H9 (cell line): ENCODE measurements at regions not wholly inside any gene's neighbourhood (a gene's known extent, or its start where the extent isn't known, plus 50 kb on each side); places are given as distances from the start of the nearest gene placed in this dataset.

Source experiments
- DNase-seq: peaks from one replicate; pipeline ENCODE4 v3.0.0-alpha.2; 2017
- H2AFZ ChIP-seq: one replicate; pipeline ENCODE4 v1.6.1; 2013; ENCODE audit warnings: mild to moderate bottlenecking, low read length, control low read depth, moderate library complexity
- H2AK5ac ChIP-seq: 2 replicates; pipeline ENCODE4 v1.6.1; 2013; ENCODE audit warnings: low read length, control low read depth, mixed read lengths; ENCODE audit not compliant: insufficient read length
- H2BK120ac ChIP-seq: one replicate; pipeline ENCODE4 v1.6.1; 2013; ENCODE audit warnings: low read depth, mild to moderate bottlenecking, low read length, control low read depth, inconsistent platforms; ENCODE audit not compliant: poor library complexity, severe bottlenecking
- H2BK12ac ChIP-seq: 2 replicates; pipeline ENCODE4 v1.6.1; 2013; ENCODE audit warnings: low read length, control low read depth, mixed read lengths, low read depth; ENCODE audit not compliant: insufficient read length
- H2BK15ac ChIP-seq: 2 replicates; pipeline ENCODE4 v1.6.1; 2013; ENCODE audit warnings: low read depth, low read length, control low read depth
- H2BK20ac ChIP-seq: one replicate; pipeline ENCODE4 v1.6.1; 2013; ENCODE audit warnings: low read depth, mild to moderate bottlenecking, low read length, control low read depth, inconsistent platforms; ENCODE audit not compliant: poor library complexity, severe bottlenecking
- H2BK5ac ChIP-seq: 2 replicates; pipeline ENCODE4 v1.6.1; 2013; ENCODE audit warnings: low read length, control low read depth, mixed read lengths; ENCODE audit not compliant: insufficient read length
- H3K14ac ChIP-seq: 2 replicates; pipeline ENCODE4 v1.6.1; 2013; ENCODE audit warnings: low read length, control low read depth; ENCODE audit not compliant: insufficient read depth
- H3K18ac ChIP-seq: 2 replicates; pipeline ENCODE4 v1.6.1; 2013; ENCODE audit warnings: low read depth, mild to moderate bottlenecking, mixed read lengths, low read length, control low read depth; ENCODE audit not compliant: insufficient read length
- H3K23ac ChIP-seq: 2 replicates; pipeline ENCODE4 v1.6.1; 2013; ENCODE audit warnings: low read length, control low read depth, mixed read lengths, low read depth; ENCODE audit not compliant: insufficient read length
- H3K23me2 ChIP-seq: 2 replicates; pipeline ENCODE4 v1.6.1; 2013; ENCODE audit warnings: low read depth, mild to moderate bottlenecking, mixed read lengths, low read length, control low read depth; ENCODE audit not compliant: insufficient read length, poor library complexity, severe bottlenecking
- H3K27ac ChIP-seq: 2 replicates; pipeline ENCODE4 v1.5.1; 2013; ENCODE audit warnings: low read length, control low read depth, mixed read lengths, low read depth; ENCODE audit not compliant: insufficient read length
- H3K27me3 ChIP-seq: 2 replicates; pipeline ENCODE4 v1.6.1; 2013; ENCODE audit warnings: low read length, control low read depth, inconsistent platforms; ENCODE audit not compliant: insufficient read depth
- H3K4ac ChIP-seq: 2 replicates; pipeline ENCODE4 v1.6.1; 2013; ENCODE audit warnings: low read depth, mild to moderate bottlenecking, control low read depth, inconsistent platforms, low read length, moderate library complexity
- H3K4me1 ChIP-seq: 2 replicates; pipeline ENCODE4 v1.6.1; 2013; ENCODE audit warnings: low read length, control low read depth, inconsistent platforms; ENCODE audit not compliant: insufficient read depth
- H3K4me2 ChIP-seq: 2 replicates; pipeline ENCODE4 v1.6.1; 2013; ENCODE audit warnings: low read length, control low read depth, mixed read lengths; ENCODE audit not compliant: insufficient read length, insufficient read depth
- H3K56ac ChIP-seq: 2 replicates; pipeline ENCODE4 v1.6.1; 2013; ENCODE audit warnings: low read depth, mild to moderate bottlenecking, mixed read lengths, low read length, control low read depth; ENCODE audit not compliant: insufficient read length
- H3K79me1 ChIP-seq: 2 replicates; pipeline ENCODE4 v1.6.1; 2013; ENCODE audit warnings: low read depth, mild to moderate bottlenecking, moderate library complexity, low read length, control low read depth, inconsistent platforms; ENCODE audit not compliant: insufficient read depth, poor library complexity, severe bottlenecking
- H3K79me2 ChIP-seq: 2 replicates; pipeline ENCODE4 v1.6.1; 2013; ENCODE audit warnings: low read length, control low read depth, inconsistent platforms; ENCODE audit not compliant: insufficient read depth
- H3K9ac ChIP-seq: 2 replicates; pipeline ENCODE4 v1.6.1; 2013; ENCODE audit warnings: low read length, control low read depth, mixed read lengths; ENCODE audit not compliant: insufficient read length; ENCODE audit errors: extremely low read depth
- H3K9me3 ChIP-seq: one replicate; pipeline ENCODE4 v1.6.1; 2013; ENCODE audit warnings: low read depth, low read length, inconsistent platforms; ENCODE audit not compliant: control insufficient read depth
- H3T11ph ChIP-seq: one replicate; pipeline ENCODE4 v1.6.1; 2013; ENCODE audit warnings: mild to moderate bottlenecking, low read length, control low read depth, inconsistent platforms
- H4K20me1 ChIP-seq: one replicate; pipeline ENCODE4 v1.6.1; 2013; ENCODE audit not compliant: control insufficient read depth, insufficient read length, insufficient read depth
- H4K5ac ChIP-seq: 2 replicates; pipeline ENCODE4 v1.6.1; 2013; ENCODE audit warnings: low read depth, mild to moderate bottlenecking, mixed read lengths, low read length, control low read depth; ENCODE audit not compliant: insufficient read length
- H4K8ac ChIP-seq: replicated peaks from 2 replicates; pipeline ENCODE4 v1.6.1; 2013; ENCODE audit warnings: low read length, control low read depth, mixed read lengths, low read depth; ENCODE audit not compliant: insufficient read length
- H4K91ac ChIP-seq: 2 replicates; pipeline ENCODE4 v1.6.1; 2013; ENCODE audit warnings: low read depth, mild to moderate bottlenecking, moderate library complexity, mixed read lengths, low read length, control low read depth; ENCODE audit not compliant: insufficient read length
- H3K27ac Mint-ChIP-seq, 3 experiments: 2 replicates in 2 of 3; 3 replicates in 1 of 3; pipeline ENCODE4 v1.8.0; 2020 to 2021; ENCODE audit warnings: mixed read lengths in 3 of 3, mild to moderate bottlenecking in 1 of 3, moderate library complexity in 1 of 3
- H3K27me3 Mint-ChIP-seq: 2 replicates; pipeline ENCODE4 v1.8.0; 2021; ENCODE audit warnings: low read depth, mild to moderate bottlenecking, moderate library complexity, mixed read lengths
- H3K36me3 Mint-ChIP-seq, 3 experiments: 2 replicates in 2 of 3; 3 replicates in 1 of 3; pipeline ENCODE4 v1.8.0; 2020 to 2021; ENCODE audit warnings: low read depth in 3 of 3, mixed read lengths in 3 of 3; ENCODE audit not compliant: insufficient read depth in 1 of 3
- H3K4me1 Mint-ChIP-seq, 2 experiments: 2 replicates each; pipeline ENCODE4 v1.8.0; 2020; ENCODE audit warnings: mixed read lengths in 2 of 2
- H3K4me3 Mint-ChIP-seq, 2 experiments: 2 replicates in 1 of 2; 3 replicates in 1 of 2; pipeline ENCODE4 v1.8.0; 2020 to 2021; ENCODE audit warnings: mild to moderate bottlenecking in 2 of 2, mixed read lengths in 2 of 2, moderate library complexity in 1 of 2
- H3K9me3 Mint-ChIP-seq, 2 experiments: 2 replicates in 1 of 2; 3 replicates in 1 of 2; pipeline ENCODE4 v1.8.0; 2020; ENCODE audit warnings: mild to moderate bottlenecking in 2 of 2, mixed read lengths in 2 of 2, moderate library complexity in 1 of 2
- CTCF ChIP-seq: fragments of 200-600 bp; sonication (generic); conservative IDR thresholded peaks from 3 replicates; pipeline ENCODE4 v1.8.0; 2021; ENCODE audit warnings: antibody characterized with exemption, mild to moderate bottlenecking
- WGBS: extraction: QIAGEN DNeasy Blood & Tissue Kit; methylation state at CpG from one replicate; pipeline ENCODE4 v1.1.7; 2013; ENCODE audit warnings: missing lambda C conversion rate, low lambda C conversion rate, mixed read lengths; ENCODE audit not compliant: insufficient read length; ENCODE audit errors: extremely low coverage; 5-methylcytosine and 5-hydroxymethylcytosine counted together

- Histone ChIP-seq H3K27ac (no peak overlapping the region), H3K56ac (no peak overlapping the region), H2BK20ac (no peak overlapping the region), H2BK5ac (no peak overlapping the region), H2BK120ac (no peak overlapping the region), H3K4ac (no peak overlapping the region), H4K20me1 (no peaks in the 10 kb centered on the region), H3T11ph (no peak overlapping the region), H3K18ac (no peak overlapping the region), H3K79me1 (no peaks in the 10 kb centered on the region), H2BK12ac (no peak overlapping the region), H3K4me1 (no peaks in the 10 kb centered on the region), H3K9me3 (no peaks in the 10 kb centered on the region), H3K4me2 (no peak overlapping the region), H3K9ac (no peak overlapping the region), H2AFZ (no peak overlapping the region), H2AK5ac (no peak overlapping the region), H2BK15ac (no peak overlapping the region), H3K23me2 (no peaks in the 10 kb centered on the region), H3K14ac (no peak overlapping the region), H3K79me2 (no peaks in the 10 kb centered on the region), H3K23ac (no peak overlapping the region), H3K27me3 (no peaks in the 10 kb centered on the region), H4K8ac (no peak overlapping the region), H4K5ac (no peak overlapping the region), H4K91ac (no peak overlapping the region)
- Mint-ChIP-seq H3K27me3 (no peaks in the 10 kb centered on the region), H3K36me3 (peaks cover 0 to 2% (median 0%) of the 10 kb centered on the region in 3 experiments; a peak in 2 of 7 replicates), H3K4me3 (no peak overlapping the region), H3K9me3 (no peaks in the 10 kb centered on the region), H3K4me1 (no peaks in the 10 kb centered on the region), H3K27ac (no peak overlapping the region)
- TF ChIP-seq CTCF = no peak
- DNase-seq = no peak
- WGBS = no CpG with 5 or more reads among the region's 1 CpG
These were observed 642.5 kb upstream of the CCDC54 start for GRCh38 chr3:106734712-106735111.
